A673 (cell line): ENCODE measurements at regions not wholly inside any gene's neighbourhood (a gene's known extent, or its start where the extent isn't known, plus 50 kb on each side); places are given as distances from the start of the nearest gene placed in this dataset.

Experiments used
- BruUV-seq: library from RNA; stranded (reverse); fragments of 400-500 nt; replicated peaks from 2 replicates; lab custom pipeline; 2021; lab: Mats Ljungman, UMichigan
- CTCF ChIA-PET: fragments of 300-600 bp; sonication (Branson Sonifier 250); formaldehyde crosslinking; loops from one replicate; lab custom pipeline; 2022; ENCODE audit warnings: antibody characterized with exemption; lab: Charles Lee
- POLR2A ChIA-PET: fragments of 300-600 bp; sonication (Branson Sonifier 250); formaldehyde crosslinking; loops from one replicate; lab custom pipeline; 2022; ENCODE audit warnings: antibody characterized with exemption; ENCODE audit not compliant: low non-redundant PET; lab: Charles Lee
- DNase-seq: peaks from one replicate; pipeline ENCODE4 v3.0.0-alpha.2; 2015; ENCODE audit warnings: low spot score
- H3K27ac ChIP-seq: fragments of 200-600 bp; sonication (generic); 2 replicates; pipeline ENCODE4 v1.5.1; 2016; ENCODE audit warnings: mixed run types, low read depth, mild to moderate bottlenecking, mixed read lengths, antibody characterized with exemption, low read length; ENCODE audit not compliant: poor library complexity, severe bottlenecking
- H3K27me3 ChIP-seq: fragments of 200-600 bp; sonication (generic); replicated peaks from 2 replicates; pipeline ENCODE4 v1.6.1; 2017; ENCODE audit warnings: mixed run types, low read depth, mild to moderate bottlenecking, mixed read lengths, antibody characterized with exemption, low read length; ENCODE audit not compliant: insufficient read depth, poor library complexity
- H3K36me3 ChIP-seq: fragments of 200-600 bp; sonication (generic); 2 replicates; pipeline ENCODE4 v1.6.1; 2016; ENCODE audit warnings: mixed run types, mild to moderate bottlenecking, mixed read lengths, antibody characterized with exemption, low read length; ENCODE audit not compliant: insufficient read depth, poor library complexity, severe bottlenecking
- H3K4me1 ChIP-seq: fragments of 200-600 bp; sonication (generic); 2 replicates; pipeline ENCODE4 v1.6.1; 2017; ENCODE audit warnings: mixed run types, mild to moderate bottlenecking, mixed read lengths, antibody characterized with exemption, low read length; ENCODE audit not compliant: insufficient read depth, poor library complexity, severe bottlenecking
- H3K4me3 ChIP-seq: fragments of 200-600 bp; sonication (generic); 2 replicates; pipeline ENCODE4 v1.5.1; 2016; ENCODE audit warnings: low read depth, mixed run types, mild to moderate bottlenecking, mixed read lengths, low read length; ENCODE audit not compliant: poor library complexity, severe bottlenecking
- H3K9me3 ChIP-seq: fragments of 200-600 bp; sonication (generic); 2 replicates; pipeline ENCODE4 v1.6.1; 2016; ENCODE audit warnings: mixed run types, low read depth, mild to moderate bottlenecking, mixed read lengths, antibody characterized with exemption, low read length; ENCODE audit not compliant: poor library complexity, severe bottlenecking
- EZH2 ChIP-seq: fragments of 200-600 bp; sonication (generic); IDR thresholded peaks from 2 replicates; pipeline ENCODE4 v1.6.1; 2017; ENCODE audit warnings: borderline replicate concordance, low read depth, mild to moderate bottlenecking, mixed read lengths, antibody characterized with exemption, low read length; ENCODE audit not compliant: poor library complexity, severe bottlenecking
- intact Hi-C: fragments of 100-400 bp; cut with micrococcal nuclease; formaldehyde crosslinking; loops from one replicate; pipeline ENCODE4 v1.10.0; 2022; ENCODE audit not compliant: unreplicated experiment
- TF ChIP-seq, protein P1 (sequence below): fragments of 300-800, 200-600 bp; sonication (generic); conservative IDR thresholded peaks from 2 replicates; pipeline ENCODE4 v1.5.1; 2017; ENCODE audit warnings: low read depth, mild to moderate bottlenecking, antibody characterized with exemption, low read length, moderate library complexity, mixed read lengths

GRCh38 chr11:134665571-134666270, 253.7 kb upstream of the B3GAT1 start:
- intact Hi-C loops = no loop called here
- ChIA-PET POLR2A (no interaction called here), CTCF (no interaction called here)
- H3K4me1 ChIP-seq = no peaks in the 10 kb centered on the region
- BruUV-seq = no TSS peak
- no peak overlapping the region for H3K27ac ChIP-seq
- no peaks in the 10 kb centered on the region for H3K27me3 ChIP-seq
- TF ChIP-seq, protein P1, sequence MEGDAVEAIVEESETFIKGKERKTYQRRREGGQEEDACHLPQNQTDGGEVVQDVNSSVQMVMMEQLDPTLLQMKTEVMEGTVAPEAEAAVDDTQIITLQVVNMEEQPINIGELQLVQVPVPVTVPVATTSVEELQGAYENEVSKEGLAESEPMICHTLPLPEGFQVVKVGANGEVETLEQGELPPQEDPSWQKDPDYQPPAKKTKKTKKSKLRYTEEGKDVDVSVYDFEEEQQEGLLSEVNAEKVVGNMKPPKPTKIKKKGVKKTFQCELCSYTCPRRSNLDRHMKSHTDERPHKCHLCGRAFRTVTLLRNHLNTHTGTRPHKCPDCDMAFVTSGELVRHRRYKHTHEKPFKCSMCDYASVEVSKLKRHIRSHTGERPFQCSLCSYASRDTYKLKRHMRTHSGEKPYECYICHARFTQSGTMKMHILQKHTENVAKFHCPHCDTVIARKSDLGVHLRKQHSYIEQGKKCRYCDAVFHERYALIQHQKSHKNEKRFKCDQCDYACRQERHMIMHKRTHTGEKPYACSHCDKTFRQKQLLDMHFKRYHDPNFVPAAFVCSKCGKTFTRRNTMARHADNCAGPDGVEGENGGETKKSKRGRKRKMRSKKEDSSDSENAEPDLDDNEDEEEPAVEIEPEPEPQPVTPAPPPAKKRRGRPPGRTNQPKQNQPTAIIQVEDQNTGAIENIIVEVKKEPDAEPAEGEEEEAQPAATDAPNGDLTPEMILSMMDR = no peak
- no peak for TF ChIP-seq EZH2
- no peaks in the 10 kb centered on the region for H3K36me3 ChIP-seq
- no peak overlapping the region for H3K4me3 ChIP-seq
- DNase-seq = no peak
- no peaks in the 10 kb centered on the region for H3K9me3 ChIP-seq

- intact Hi-C loops = no loop called here
- BruUV-seq = no TSS peak
- no peak for TF ChIP-seq EZH2
- TF ChIP-seq, protein P1 = no peak
- Histone ChIP-seq H3K27ac (no peak overlapping the region), H3K9me3 (no peaks in the 10 kb centered on the region), H3K4me1 (no peaks in the 10 kb centered on the region), H3K27me3 (no peaks in the 10 kb centered on the region), H3K36me3 (no peaks in the 10 kb centered on the region), H3K4me3 (no peak overlapping the region)
- no peak for DNase-seq
- POLR2A ChIA-PET = no interaction called here
- CTCF ChIA-PET = no interaction called here
These were observed 253.1 kb upstream of the B3GAT1 start for GRCh38 chr11:134665188-134665535.

GRCh38 chr11:134664447-134665187, 252.6 kb upstream of the B3GAT1 start:
- no peak for TF ChIP-seq EZH2
- H3K27ac ChIP-seq = no peak overlapping the region
- H3K27me3 ChIP-seq = no peaks in the 10 kb centered on the region
- H3K9me3 ChIP-seq = no peaks in the 10 kb centered on the region
- H3K4me1 ChIP-seq = no peaks in the 10 kb centered on the region
- DNase-seq = no peak
- BruUV-seq = no TSS peak
- H3K36me3 ChIP-seq = no peaks in the 10 kb centered on the region
- POLR2A ChIA-PET = no interaction called here
- H3K4me3 ChIP-seq = no peak overlapping the region
- intact Hi-C loops = no loop called here
- CTCF ChIA-PET = no interaction called here
